Psoas muscle (tissue), 7 donors: ENCODE measurements at regions not wholly inside any gene's neighbourhood (a gene's known extent, or its start where the extent isn't known, plus 50 kb on each side); places are given as distances from the start of the nearest gene placed in this dataset.

Experiments
- ATAC-seq, 4 donors: fragments of 200-7000 bp; cut with Tn5 transposase; one replicate each; pipeline ENCODE4 v1.9.1; 2020; ENCODE audit warnings: moderate library complexity in 3 of 4, mild to moderate bottlenecking in 2 of 4
- DNase-seq, 2 donors: peaks; one replicate each; pipeline ENCODE4 v3.0.0-alpha.2; 2020
- H3K27ac ChIP-seq: fragments of 200-600 bp; one replicate; pipeline ENCODE4 v1.8.0; 2022
- H3K27me3 ChIP-seq, 3 donors: fragments of 200-600 bp in 1 of 3; one replicate each; pipeline versions ENCODE4 v1.6.1 to v1.8.0; 2013 to 2022; ENCODE audit warnings: low read length in 2 of 3, mild to moderate bottlenecking in 2 of 3, moderate library complexity in 1 of 3; ENCODE audit not compliant: insufficient read depth in 3 of 3
- H3K36me3 ChIP-seq, 2 donors: fragments of 200-600 bp in 1 of 2; one replicate each; pipeline versions ENCODE4 v1.6.1 to v1.8.0; 2013 to 2022; ENCODE audit warnings: low read depth in 1 of 2, mild to moderate bottlenecking in 1 of 2, moderate library complexity in 1 of 2; ENCODE audit not compliant: insufficient read depth in 1 of 2
- H3K4me1 ChIP-seq: fragments of 200-600 bp; one replicate; pipeline ENCODE4 v1.8.0; 2022
- H3K4me3 ChIP-seq: fragments of 200-600 bp; one replicate; pipeline ENCODE4 v1.8.0; 2022; ENCODE audit warnings: mild to moderate bottlenecking
- H3K9me3 ChIP-seq: fragments of 200-600 bp; one replicate; pipeline ENCODE4 v1.8.0; 2022
- WGBS, 3 donors: extraction: QIAGEN DNeasy Blood & Tissue Kit; methylation state at CpG; one replicate each; pipeline versions ENCODE4 v1.1.6 to v1.1.7; 2013; 5-methylcytosine and 5-hydroxymethylcytosine counted together
- intact Hi-C, 2 donors: fragments of 100-400 bp; cut with DNase I; formaldehyde crosslinking; loops; one replicate each; pipeline versions ENCODE4 v1.11.0 to v1.14.2; 2022
- TF ChIP-seq, protein P1 (sequence below): fragments of 200-600 bp; IDR thresholded peaks from one replicate; pipeline ENCODE4 v1.8.0; 2022; ENCODE audit warnings: antibody characterized with exemption
- donor health status: healthy with polysubstance abuse.
- donor health status: DM: no; HTN: no; CAD: no; lungs with moderate emphysema.
- donor health status: Bipolar disorder and iron deficiency.
- donor health status: healthy.
- donor health status: DM: yes; HTN: yes; CAD: no.
- donor health status: DM: no; HTN: no; CAD: no.
- donor health status: DM: yes; HTN: yes; CAD: no.

DNA sequence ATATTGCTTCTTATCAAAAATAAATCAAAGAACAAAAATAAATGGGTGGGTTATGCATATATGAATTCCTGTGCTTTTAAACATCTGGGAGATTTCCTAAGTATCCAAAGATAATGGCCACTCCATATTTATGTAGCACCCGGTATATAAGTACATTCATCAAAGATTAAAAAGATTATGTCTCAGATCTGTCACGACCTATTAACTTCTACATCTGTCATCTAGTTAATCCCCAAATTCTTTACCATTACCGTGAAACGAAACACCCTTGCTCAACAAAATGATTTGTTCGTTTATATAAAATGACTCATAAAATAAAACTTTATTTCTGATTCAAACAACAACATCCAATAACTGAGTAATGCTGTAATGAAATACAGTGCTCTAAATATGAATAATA, 64.8 kb upstream of the FOXQ1 start:
- Histone ChIP-seq H3K27me3 (peaks cover 0 to 3% (median 0%) of the 10 kb centered on the region in 3 donors), H3K4me3 (no peak overlapping the region), H3K27ac (no peak overlapping the region), H3K9me3 (no peaks in the 10 kb centered on the region), H3K36me3 (no peaks in the 10 kb centered on the region), H3K4me1 (no peaks in the 10 kb centered on the region)
- DNase-seq (no peak), ATAC-seq (no peak)
- TF ChIP-seq, protein P1, sequence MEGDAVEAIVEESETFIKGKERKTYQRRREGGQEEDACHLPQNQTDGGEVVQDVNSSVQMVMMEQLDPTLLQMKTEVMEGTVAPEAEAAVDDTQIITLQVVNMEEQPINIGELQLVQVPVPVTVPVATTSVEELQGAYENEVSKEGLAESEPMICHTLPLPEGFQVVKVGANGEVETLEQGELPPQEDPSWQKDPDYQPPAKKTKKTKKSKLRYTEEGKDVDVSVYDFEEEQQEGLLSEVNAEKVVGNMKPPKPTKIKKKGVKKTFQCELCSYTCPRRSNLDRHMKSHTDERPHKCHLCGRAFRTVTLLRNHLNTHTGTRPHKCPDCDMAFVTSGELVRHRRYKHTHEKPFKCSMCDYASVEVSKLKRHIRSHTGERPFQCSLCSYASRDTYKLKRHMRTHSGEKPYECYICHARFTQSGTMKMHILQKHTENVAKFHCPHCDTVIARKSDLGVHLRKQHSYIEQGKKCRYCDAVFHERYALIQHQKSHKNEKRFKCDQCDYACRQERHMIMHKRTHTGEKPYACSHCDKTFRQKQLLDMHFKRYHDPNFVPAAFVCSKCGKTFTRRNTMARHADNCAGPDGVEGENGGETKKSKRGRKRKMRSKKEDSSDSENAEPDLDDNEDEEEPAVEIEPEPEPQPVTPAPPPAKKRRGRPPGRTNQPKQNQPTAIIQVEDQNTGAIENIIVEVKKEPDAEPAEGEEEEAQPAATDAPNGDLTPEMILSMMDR: no peak
- intact Hi-C loops: no loop called here
- WGBS, 3 donors: 49 to 53% (median 49%) methylated on average over 5 of the region's 5 CpGs

DNA sequence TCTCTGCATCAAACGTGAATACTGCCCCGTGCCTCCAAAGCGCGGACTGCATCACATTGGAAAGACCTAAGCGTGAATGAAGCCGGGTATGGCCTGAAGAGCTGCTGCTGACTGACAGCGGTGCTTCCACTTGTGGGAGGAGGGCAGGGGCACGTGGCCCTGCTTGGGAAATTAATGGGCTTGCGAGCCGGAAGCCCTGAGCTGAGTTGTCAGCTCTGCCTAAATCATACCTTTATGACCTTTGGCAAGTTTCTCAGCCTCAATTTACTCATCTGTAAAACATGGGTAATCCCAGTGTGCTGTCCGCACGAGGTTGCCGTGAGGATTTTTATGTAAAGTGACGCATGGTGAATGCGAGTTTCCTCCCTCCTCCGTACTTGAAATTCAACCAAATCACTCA, 67.0 kb upstream of the FOXQ1 start:
- TF ChIP-seq, protein P1: no peak
- DNase-seq: no peak
- 53 to 55% (median 54%) methylated on average over 16 of the region's 16 CpGs for WGBS, 3 donors
- no peak for ATAC-seq
- Histone ChIP-seq H3K4me3 (no peak overlapping the region), H3K4me1 (no peaks in the 10 kb centered on the region), H3K9me3 (no peaks in the 10 kb centered on the region), H3K36me3 (no peaks in the 10 kb centered on the region), H3K27ac (no peak overlapping the region), H3K27me3 (peaks cover 0 to 3% (median 0%) of the 10 kb centered on the region in 3 donors)
- intact Hi-C loops: no loop called here

DNA sequence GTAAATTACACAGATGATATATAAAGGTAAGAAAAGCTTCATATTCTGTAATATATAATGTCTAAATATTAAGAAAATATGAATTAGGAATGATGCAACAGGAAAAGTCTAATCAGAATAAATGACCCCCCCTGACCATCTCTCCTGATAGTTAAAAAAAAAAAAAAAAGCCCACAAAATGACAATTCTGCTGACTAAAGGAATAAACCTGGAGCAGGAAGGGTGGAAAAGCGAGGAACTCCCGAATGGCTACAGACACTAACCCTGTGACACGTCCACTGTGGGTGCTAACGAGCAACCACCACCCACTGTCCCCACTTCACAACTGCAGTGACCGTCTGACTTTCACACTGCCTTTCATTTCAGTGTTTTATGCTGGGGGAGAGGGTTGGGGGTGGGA, 67.6 kb upstream of the FOXQ1 start:
- H3K9me3 ChIP-seq: no peaks in the 10 kb centered on the region
- 73 to 82% (median 79%) methylated on average over 5 of the region's 5 CpGs for WGBS, 3 donors
- H3K36me3 ChIP-seq: no peaks in the 10 kb centered on the region
- ATAC-seq (no peak), DNase-seq (no peak)
- peaks cover 0 to 3% (median 0%) of the 10 kb centered on the region in 3 donors for H3K27me3 ChIP-seq
- no peak overlapping the region for H3K27ac ChIP-seq
- TF ChIP-seq, protein P1: no peak
- H3K4me1 ChIP-seq: no peaks in the 10 kb centered on the region
- intact Hi-C loops: no loop called here
- no peak overlapping the region for H3K4me3 ChIP-seq

DNA sequence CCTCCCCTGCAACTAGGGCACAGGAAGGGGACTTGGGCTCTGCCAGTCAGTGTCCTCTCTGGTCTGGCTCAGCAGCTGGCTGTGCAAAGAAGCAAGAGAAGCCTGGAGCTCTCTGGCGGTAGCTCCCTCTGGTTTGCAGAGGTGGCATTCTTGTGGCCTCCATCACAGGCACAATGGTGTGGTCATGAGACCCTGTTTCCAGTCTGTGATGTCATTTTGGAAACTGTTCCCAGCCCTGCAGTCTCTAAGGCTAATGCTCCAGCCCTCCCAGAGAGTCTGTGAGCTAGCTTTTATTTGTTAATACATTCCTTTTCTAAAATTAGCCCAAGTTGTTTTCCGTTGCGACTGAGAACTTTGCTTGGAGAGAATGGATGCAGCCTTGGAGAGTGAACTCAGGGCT, 69.5 kb upstream of the FOXQ1 start:
- Histone ChIP-seq H3K9me3 (no peaks in the 10 kb centered on the region), H3K4me1 (no peaks in the 10 kb centered on the region), H3K4me3 (no peak overlapping the region), H3K27me3 (peaks cover 0 to 4% (median 0%) of the 10 kb centered on the region in 3 donors), H3K27ac (no peak overlapping the region), H3K36me3 (no peaks in the 10 kb centered on the region)
- ATAC-seq (no peak), DNase-seq (no peak)
- TF ChIP-seq, protein P1: no peak
- intact Hi-C loops: no loop called here
- 53 to 60% (median 58%) methylated on average over 3 of the region's 3 CpGs for WGBS, 3 donors

DNA sequence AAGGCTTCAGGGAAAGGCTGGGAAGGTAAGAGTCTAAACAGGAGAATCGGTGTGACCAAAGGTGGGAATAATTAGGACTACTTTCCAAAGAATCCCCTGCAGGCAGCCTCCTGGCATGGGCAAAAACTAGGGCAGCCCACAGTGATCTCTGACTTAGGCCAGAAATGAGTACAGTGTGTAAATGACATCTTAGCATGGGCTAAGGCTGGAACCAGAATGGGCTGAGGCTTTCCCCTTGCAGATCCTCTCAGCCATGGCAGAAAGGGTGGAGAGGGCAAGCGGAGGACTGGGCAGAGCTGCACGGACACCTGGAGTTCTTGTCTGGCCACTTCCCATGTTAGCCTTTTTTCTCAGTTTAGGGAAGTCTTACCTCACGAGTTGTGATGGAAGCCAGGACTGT, 69.9 kb upstream of the FOXQ1 start:
- no peak overlapping the region for H3K27ac ChIP-seq
- intact Hi-C loops: no loop called here
- DNase-seq (no peak), ATAC-seq (no peak)
- H3K4me1 ChIP-seq: no peaks in the 10 kb centered on the region
- TF ChIP-seq, protein P1: no peak
- WGBS, 3 donors: 64 to 71% (median 64%) methylated on average over 4 of the region's 4 CpGs
- peaks cover 0 to 5% (median 0%) of the 10 kb centered on the region in 3 donors for H3K27me3 ChIP-seq
- no peaks in the 10 kb centered on the region for H3K9me3 ChIP-seq
- no peaks in the 10 kb centered on the region for H3K36me3 ChIP-seq
- H3K4me3 ChIP-seq: no peak overlapping the region
